ENCODE measurements at regions not wholly inside any gene's neighbourhood (a gene's known extent, or its start where the extent isn't known, plus 50 kb on each side); places are given as distances from the start of the nearest gene placed in this dataset.
"Not testable (repeated sequence)": the region's sequence is repeated elsewhere in the genome, so short reads cannot be mapped to it uniquely, and the experiment has no call there.

GRCh38 chr1:217052626-217053025, 329.4 kb upstream of the ESRRG start:
- DNase-seq (ENCODE audit: low read depth in 3 of 3, low spot score in 2 of 3), result no peak

- no peak for DNase-seq (ENCODE audit: low read depth in 3 of 3, low spot score in 2 of 3)
These were observed 329.0 kb upstream of the ESRRG start for GRCh38 chr1:217052196-217052595.

- no peak for DNase-seq (ENCODE audit: low read depth in 3 of 3, low spot score in 2 of 3)
These were observed 326.5 kb upstream of the ESRRG start for GRCh38 chr1:217049721-217050120.

- no peak for DNase-seq (ENCODE audit: low read depth in 3 of 3, low spot score in 2 of 3)
These were observed 325.9 kb upstream of the ESRRG start for GRCh38 chr1:217049081-217049480.

GRCh38 chr1:217048104-217048707, 325.0 kb upstream of the ESRRG start:
- DNase-seq (ENCODE audit: low read depth in 3 of 3, low spot score in 2 of 3), result no peak

- no peak for DNase-seq (ENCODE audit: low read depth in 3 of 3, low spot score in 2 of 3)
These were observed 317.7 kb upstream of the ESRRG start for GRCh38 chr1:217040711-217041455.

GRCh38 chr1:217039926-217040325, 316.7 kb upstream of the ESRRG start:
- no peak for DNase-seq (ENCODE audit: low read depth in 3 of 3, low spot score in 2 of 3)

GRCh38 chr1:217039139-217039538, 315.9 kb upstream of the ESRRG start:
- not testable (repeated sequence) for DNase-seq (ENCODE audit: low read depth in 3 of 3, low spot score in 2 of 3)

GRCh38 chr1:217036757-217037156, 313.5 kb upstream of the ESRRG start:
- no peak for DNase-seq (ENCODE audit: low read depth in 3 of 3, low spot score in 2 of 3)

- no peak for DNase-seq (ENCODE audit: low read depth in 3 of 3, low spot score in 2 of 3)
These were observed 309.6 kb upstream of the ESRRG start for GRCh38 chr1:217032715-217033367.

GRCh38 chr1:217029281-217030157, 306.3 kb upstream of the ESRRG start:
- peak in 1 of 3 donors; percentile 23 for DNase-seq (ENCODE audit: low read depth in 3 of 3, low spot score in 2 of 3)

GRCh38 chr1:217027403-217028080, 304.3 kb upstream of the ESRRG start:
- no peak for DNase-seq (ENCODE audit: low read depth in 3 of 3, low spot score in 2 of 3)

- DNase-seq (ENCODE audit: low read depth in 3 of 3, low spot score in 2 of 3), result peak; percentile 36 to 70 (median 49)
These were observed 303.3 kb upstream of the ESRRG start for GRCh38 chr1:217026531-217026930.

- DNase-seq (ENCODE audit: low read depth in 3 of 3, low spot score in 2 of 3), result no peak
These were observed 302.2 kb upstream of the ESRRG start for GRCh38 chr1:217025381-217025780.

- DNase-seq (ENCODE audit: low read depth in 3 of 3, low spot score in 2 of 3), result no peak
These were observed 301.7 kb upstream of the ESRRG start for GRCh38 chr1:217024911-217025310.

- DNase-seq (ENCODE audit: low read depth in 3 of 3, low spot score in 2 of 3), result no peak
These were observed 298.7 kb upstream of the ESRRG start for GRCh38 chr1:217021956-217022355.

- no peak for DNase-seq (ENCODE audit: low read depth in 3 of 3, low spot score in 2 of 3)
These were observed 298.2 kb upstream of the ESRRG start for GRCh38 chr1:217021400-217021799.

GRCh38 chr1:217019475-217019874, 296.2 kb upstream of the ESRRG start:
- no peak for DNase-seq (ENCODE audit: low read depth in 3 of 3, low spot score in 2 of 3)

- no peak for DNase-seq (ENCODE audit: low read depth in 3 of 3, low spot score in 2 of 3)
These were observed 295.4 kb upstream of the ESRRG start for GRCh38 chr1:217018648-217019047.

- no peak for DNase-seq (ENCODE audit: low read depth in 3 of 3, low spot score in 2 of 3)
These were observed 293.9 kb upstream of the ESRRG start for GRCh38 chr1:217017165-217017564.
